Breast epithelium (tissue), 3 donors: ENCODE measurements at regions not wholly inside any gene's neighbourhood (a gene's known extent, or its start where the extent isn't known, plus 50 kb on each side); places are given as distances from the start of the nearest gene placed in this dataset.

Experiments
- POLR2A ChIP-seq: fragments of 450-650 bp; IDR thresholded peaks from one replicate; pipeline ENCODE4 v1.6.1; 2016; ENCODE audit warnings: antibody characterized with exemption, mild to moderate bottlenecking, moderate library complexity
- POLR2AphosphoS5 ChIP-seq, 3 donors: sonication (generic); formaldehyde crosslinking; IDR thresholded peaks; one replicate each; pipeline ENCODE4 v1.6.1; 2017; ENCODE audit warnings: antibody characterized with exemption in 3 of 3
- TF ChIP-seq, protein P1 (sequence below), 3 donors: fragments of 450-650 bp; IDR thresholded peaks; one replicate each; pipeline ENCODE4 v1.5.1; 2016 to 2017; ENCODE audit warnings: antibody characterized with exemption in 3 of 3, mild to moderate bottlenecking in 3 of 3, moderate library complexity in 3 of 3

DNA sequence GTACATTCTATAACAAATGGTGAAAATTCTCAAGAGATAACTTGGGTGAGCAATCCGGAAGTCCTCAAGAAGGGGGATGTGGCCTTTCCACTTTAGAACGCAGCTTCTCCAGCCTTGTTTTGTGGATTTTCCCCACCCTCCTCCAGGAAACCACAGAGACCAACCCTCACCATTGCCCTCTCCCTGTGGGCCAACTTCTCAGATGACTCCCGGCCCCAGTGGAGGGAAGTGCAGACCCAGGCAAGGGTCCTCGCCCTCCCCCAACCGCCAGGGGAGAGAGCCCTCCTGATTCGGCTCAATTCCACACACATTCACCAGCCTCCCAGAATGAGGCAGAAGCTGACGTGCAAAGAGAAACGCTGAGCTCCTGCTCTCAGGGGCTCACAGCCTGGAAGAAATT is 277.2 kb downstream of the EIPR1 start:
- no peak for TF ChIP-seq POLR2AphosphoS5 (IDR thresholded peaks at IDR 0.05)
- TF ChIP-seq, protein P1, sequence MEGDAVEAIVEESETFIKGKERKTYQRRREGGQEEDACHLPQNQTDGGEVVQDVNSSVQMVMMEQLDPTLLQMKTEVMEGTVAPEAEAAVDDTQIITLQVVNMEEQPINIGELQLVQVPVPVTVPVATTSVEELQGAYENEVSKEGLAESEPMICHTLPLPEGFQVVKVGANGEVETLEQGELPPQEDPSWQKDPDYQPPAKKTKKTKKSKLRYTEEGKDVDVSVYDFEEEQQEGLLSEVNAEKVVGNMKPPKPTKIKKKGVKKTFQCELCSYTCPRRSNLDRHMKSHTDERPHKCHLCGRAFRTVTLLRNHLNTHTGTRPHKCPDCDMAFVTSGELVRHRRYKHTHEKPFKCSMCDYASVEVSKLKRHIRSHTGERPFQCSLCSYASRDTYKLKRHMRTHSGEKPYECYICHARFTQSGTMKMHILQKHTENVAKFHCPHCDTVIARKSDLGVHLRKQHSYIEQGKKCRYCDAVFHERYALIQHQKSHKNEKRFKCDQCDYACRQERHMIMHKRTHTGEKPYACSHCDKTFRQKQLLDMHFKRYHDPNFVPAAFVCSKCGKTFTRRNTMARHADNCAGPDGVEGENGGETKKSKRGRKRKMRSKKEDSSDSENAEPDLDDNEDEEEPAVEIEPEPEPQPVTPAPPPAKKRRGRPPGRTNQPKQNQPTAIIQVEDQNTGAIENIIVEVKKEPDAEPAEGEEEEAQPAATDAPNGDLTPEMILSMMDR (IDR thresholded peaks at IDR 0.05) = no peak
- TF ChIP-seq POLR2A = no peak
